HEK293T (cell line): ENCODE measurements at regions not wholly inside any gene's neighbourhood (a gene's known extent, or its start where the extent isn't known, plus 50 kb on each side); places are given as distances from the start of the nearest gene placed in this dataset.

Experiments used
- ARNT ChIP-seq: fragments of 450-650 bp; IDR thresholded peaks from 2 replicates; pipeline ENCODE4 v1.6.1; 2017; ENCODE audit warnings: mild to moderate bottlenecking
- BHLHE40 ChIP-seq: fragments of 450-650 bp; IDR thresholded peaks from 2 replicates; pipeline ENCODE4 v1.6.1; 2016; ENCODE audit warnings: mild to moderate bottlenecking, moderate library complexity, borderline replicate concordance
- CTBP1 ChIP-seq: fragments of 450-650 bp; IDR thresholded peaks from 2 replicates; pipeline ENCODE4 v1.6.1; 2016; ENCODE audit warnings: borderline replicate concordance
- ELF4 ChIP-seq: fragments of 450-650 bp; IDR thresholded peaks from 2 replicates; pipeline ENCODE4 v1.6.1; 2017; ENCODE audit warnings: antibody characterized with exemption
- FOXA1 ChIP-seq: fragments of 450-650 bp; IDR thresholded peaks from 2 replicates; pipeline ENCODE4 v1.6.1; 2016; ENCODE audit warnings: mild to moderate bottlenecking
- FOXM1 ChIP-seq: fragments of 450-650 bp; IDR thresholded peaks from 2 replicates; pipeline ENCODE4 v1.6.1; 2017; ENCODE audit warnings: mild to moderate bottlenecking, borderline replicate concordance
- L3MBTL2 ChIP-seq: fragments of 450-650 bp; conservative IDR thresholded peaks from 2 replicates; pipeline ENCODE4 v1.6.1; 2016; ENCODE audit warnings: mild to moderate bottlenecking
- LEF1 ChIP-seq: fragments of 450-650 bp; IDR thresholded peaks from 2 replicates; pipeline ENCODE4 v1.6.1; 2017; ENCODE audit warnings: mild to moderate bottlenecking, borderline replicate concordance
- NFRKB ChIP-seq: fragments of 450-650 bp; IDR thresholded peaks from 2 replicates; pipeline ENCODE4 v1.6.1; 2016; ENCODE audit warnings: mild to moderate bottlenecking, moderate library complexity
- SP1 ChIP-seq: fragments of 450-650 bp; IDR thresholded peaks from 2 replicates; pipeline ENCODE4 v1.6.1; 2017
- SUZ12 ChIP-seq: fragments of 450-650 bp; IDR thresholded peaks from 2 replicates; pipeline ENCODE4 v1.6.1; 2016; ENCODE audit warnings: mild to moderate bottlenecking
- TARDBP ChIP-seq: fragments of 450-650 bp; IDR thresholded peaks from 2 replicates; pipeline ENCODE4 v1.6.1; 2016
- ZNF384 ChIP-seq: fragments of 450-650 bp; IDR thresholded peaks from 2 replicates; pipeline ENCODE4 v1.6.1; 2016

DNA sequence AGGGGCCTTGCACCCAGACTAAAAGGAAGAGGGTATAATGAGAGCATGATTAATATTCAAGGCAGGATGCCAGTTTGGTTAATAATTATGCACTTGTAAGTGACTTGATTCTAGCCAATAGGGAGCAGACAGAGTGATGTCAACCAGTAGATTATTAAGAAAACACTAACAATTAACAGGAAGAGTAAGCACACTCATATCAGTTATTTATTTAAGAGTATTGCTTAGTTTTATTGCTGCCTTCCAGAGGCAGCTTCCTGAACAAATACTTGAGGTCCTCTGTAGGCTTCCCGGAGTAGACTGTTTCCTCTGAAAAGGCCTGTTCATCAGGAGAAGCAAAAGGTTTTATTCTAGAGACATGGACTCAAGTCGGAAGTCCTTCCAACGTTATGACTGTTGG lies 129.1 kb upstream of the AFF2 start:
- TF ChIP-seq BHLHE40 = no peak
- TF ChIP-seq L3MBTL2 = no peak
- TF ChIP-seq FOXM1 = no peak
- no peak for TF ChIP-seq NFRKB
- no peak for TF ChIP-seq FOXA1
- TF ChIP-seq SP1 = no peak
- no peak for TF ChIP-seq SUZ12
- no peak for TF ChIP-seq ARNT
- TF ChIP-seq ZNF384 = no peak
- no peak for TF ChIP-seq LEF1
- TF ChIP-seq CTBP1 = no peak
- TF ChIP-seq ELF4 = no peak
- TF ChIP-seq TARDBP = no peak
